ENCODE measurements at regions not wholly inside any gene's neighbourhood (a gene's known extent, or its start where the extent isn't known, plus 50 kb on each side); places are given as distances from the start of the nearest gene placed in this dataset.

DNA sequence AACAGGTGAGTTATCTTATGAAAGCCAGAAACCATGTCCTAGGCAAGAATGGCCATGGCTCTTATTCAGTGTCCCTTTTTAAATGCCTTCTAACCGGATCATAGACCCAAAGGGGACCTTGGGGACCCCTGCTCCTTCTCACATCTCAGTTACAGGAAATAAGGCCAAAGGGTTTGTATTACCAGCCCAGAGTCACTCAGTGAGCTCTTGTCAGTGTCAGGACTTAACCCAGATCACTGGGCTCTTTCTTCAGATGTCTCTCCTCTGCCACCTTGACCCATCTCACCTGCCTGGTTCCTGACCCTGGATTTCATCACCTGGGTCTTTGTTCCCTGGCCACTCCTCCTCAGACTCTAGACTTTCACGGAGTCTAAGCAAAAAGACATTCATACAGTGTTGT lies 556.7 kb downstream of the CMPK2 start:
- H3K79me2 ChIP-seq (ENCODE audit: low read depth), result no peaks in the 10 kb centered on the region
- peak overlapping the region; percentile 26 for H3K27ac Mint-ChIP-seq
- no peak for TF ChIP-seq EZH2phosphoT487 (IDR thresholded peaks at IDR 0.05)
- no peak for TF ChIP-seq EZH2 (IDR thresholded peaks at IDR 0.05)
- no peak for TF ChIP-seq CTCF (IDR thresholded peaks at IDR 0.05)
- no peak overlapping the region for H3K4me2 ChIP-seq
- H3K4me1 Mint-ChIP-seq, result peaks cover 31% of the 10 kb centered on the region
- no peaks in the 10 kb centered on the region for H3F3A ChIP-seq (ENCODE audit: low read depth)
- H3K27me3 ChIP-seq, result no peaks in the 10 kb centered on the region
- no peaks in the 10 kb centered on the region for H3K9me3 ChIP-seq (ENCODE audit: low read depth)
- H3K4me1 ChIP-seq, result peaks cover 11% of the 10 kb centered on the region
- no peak overlapping the region for H3K4me3 Mint-ChIP-seq
- peaks cover 4% of the 10 kb centered on the region for H3K27me3 Mint-ChIP-seq (ENCODE audit: insufficient read depth, low read depth)
- no peak overlapping the region for H3K4me3 ChIP-seq
- peaks cover 4% of the 10 kb centered on the region for H3K9me3 Mint-ChIP-seq
- no peaks in the 10 kb centered on the region for H3K36me3 Mint-ChIP-seq
- H4K20me1 ChIP-seq (ENCODE audit: low read depth), result no peaks in the 10 kb centered on the region
- H3K9ac ChIP-seq, result no peak overlapping the region
- no peak overlapping the region for H3K27ac ChIP-seq
- DNase-seq (ENCODE audit: low spot score), result no peak
- H2AFZ ChIP-seq (replicated peaks), result no peak overlapping the region
- H3K36me3 ChIP-seq, result no peaks in the 10 kb centered on the region

GRCh38 chr2:6309415-6310255 lies 556.1 kb downstream of the CMPK2 start:
- H3F3A ChIP-seq (ENCODE audit: low read depth), result no peaks in the 10 kb centered on the region
- peaks cover 4% of the 10 kb centered on the region for H3K9me3 Mint-ChIP-seq
- no peak overlapping the region for H3K4me2 ChIP-seq
- peaks cover 11% of the 10 kb centered on the region for H3K4me1 ChIP-seq
- peaks cover 31% of the 10 kb centered on the region for H3K4me1 Mint-ChIP-seq
- H3K27me3 ChIP-seq, result no peaks in the 10 kb centered on the region
- H3K36me3 ChIP-seq, result no peaks in the 10 kb centered on the region
- H4K20me1 ChIP-seq (ENCODE audit: low read depth), result no peaks in the 10 kb centered on the region
- no peak overlapping the region for H3K4me3 ChIP-seq
- peak overlapping the region; percentile 26 for H3K27ac Mint-ChIP-seq
- TF ChIP-seq CTCF (IDR thresholded peaks at IDR 0.05) (no peak), EZH2 (IDR thresholded peaks at IDR 0.05) (no peak), EZH2phosphoT487 (IDR thresholded peaks at IDR 0.05) (no peak)
- H3K9ac ChIP-seq, result no peak overlapping the region
- no peak overlapping the region for H2AFZ ChIP-seq (replicated peaks)
- no peaks in the 10 kb centered on the region for H3K9me3 ChIP-seq (ENCODE audit: low read depth)
- DNase-seq (ENCODE audit: low spot score), result no peak
- no peaks in the 10 kb centered on the region for H3K36me3 Mint-ChIP-seq
- no peak overlapping the region for H3K27ac ChIP-seq
- H3K4me3 Mint-ChIP-seq, result no peak overlapping the region
- no peaks in the 10 kb centered on the region for H3K79me2 ChIP-seq (ENCODE audit: low read depth)
- H3K27me3 Mint-ChIP-seq (ENCODE audit: insufficient read depth, low read depth), result peaks cover under 1% of the 10 kb centered on the region

GRCh38 chr2:6310256-6311215 lies 555.2 kb downstream of the CMPK2 start:
- H3K4me3 ChIP-seq, result no peak overlapping the region
- H3K9ac ChIP-seq, result no peak overlapping the region
- no peak overlapping the region for H3K4me3 Mint-ChIP-seq
- H3K27me3 ChIP-seq, result no peaks in the 10 kb centered on the region
- H3K4me2 ChIP-seq, result no peak overlapping the region
- no peaks in the 10 kb centered on the region for H3K36me3 ChIP-seq
- H3F3A ChIP-seq (ENCODE audit: low read depth), result no peaks in the 10 kb centered on the region
- peaks cover 11% of the 10 kb centered on the region for H3K4me1 ChIP-seq
- no peak for TF ChIP-seq EZH2 (IDR thresholded peaks at IDR 0.05)
- TF ChIP-seq EZH2phosphoT487 (IDR thresholded peaks at IDR 0.05), result no peak
- no peak for TF ChIP-seq CTCF (IDR thresholded peaks at IDR 0.05)
- peak overlapping the region; percentile 83 for H2AFZ ChIP-seq (replicated peaks)
- no peak overlapping the region for H3K27ac ChIP-seq
- no peaks in the 10 kb centered on the region for H3K79me2 ChIP-seq (ENCODE audit: low read depth)
- H3K27me3 Mint-ChIP-seq (ENCODE audit: insufficient read depth, low read depth), result no peaks in the 10 kb centered on the region
- H3K4me1 Mint-ChIP-seq, result peaks cover 34% of the 10 kb centered on the region
- H3K27ac Mint-ChIP-seq, result peak overlapping the region; percentile 39
- no peaks in the 10 kb centered on the region for H3K9me3 ChIP-seq (ENCODE audit: low read depth)
- H3K9me3 Mint-ChIP-seq, result peaks cover 4% of the 10 kb centered on the region
- no peaks in the 10 kb centered on the region for H4K20me1 ChIP-seq (ENCODE audit: low read depth)
- H3K36me3 Mint-ChIP-seq, result no peaks in the 10 kb centered on the region
- no peak for DNase-seq (ENCODE audit: low spot score)

Measured in neural progenitor cell (in vitro differentiated cells).